Choroid plexus epithelial cell (primary cell): ENCODE measurements at regions not wholly inside any gene's neighbourhood (a gene's known extent, or its start where the extent isn't known, plus 50 kb on each side); places are given as distances from the start of the nearest gene placed in this dataset.
"Not testable (repeated sequence)": the region's sequence is repeated elsewhere in the genome, so short reads cannot be mapped to it uniquely, and the experiment has no call there.

Experiments used
- DNase-seq: peaks from one replicate; pipeline ENCODE4 v3.0.0-alpha.2; 2010; ENCODE audit warnings: low read depth
- H3K4me3 ChIP-seq: 2 replicates; pipeline ENCODE4 v1.5.1; 2011; ENCODE audit warnings: low read depth, mild to moderate bottlenecking, control low read depth, low read length, moderate library complexity
- TF ChIP-seq, protein P1 (sequence below): conservative IDR thresholded peaks from 2 replicates; pipeline ENCODE4 v1.5.1; 2011; ENCODE audit warnings: low read depth, mild to moderate bottlenecking, control low read depth, inconsistent platforms, low read length, moderate library complexity

DNA sequence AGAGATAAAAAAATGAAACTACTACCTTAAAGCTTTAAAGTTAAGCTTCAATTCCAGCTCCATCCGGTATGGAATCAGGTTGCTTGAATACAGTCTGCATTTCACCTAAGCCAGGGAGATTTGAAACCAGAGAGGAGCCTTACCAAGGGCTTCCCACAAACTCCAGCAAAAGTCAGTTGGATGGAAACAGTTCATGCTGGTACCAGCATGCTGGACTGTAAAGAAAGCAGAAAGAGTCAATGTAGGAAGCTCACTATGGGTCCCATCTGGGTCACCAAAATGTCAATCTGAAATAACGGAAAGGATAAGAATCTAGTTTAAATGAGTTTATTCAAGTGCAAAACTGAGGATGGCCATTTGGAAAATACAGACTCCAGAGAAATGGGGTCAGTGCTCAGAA is 65.3 kb downstream of the CDO1 start:
- TF ChIP-seq, protein P1, sequence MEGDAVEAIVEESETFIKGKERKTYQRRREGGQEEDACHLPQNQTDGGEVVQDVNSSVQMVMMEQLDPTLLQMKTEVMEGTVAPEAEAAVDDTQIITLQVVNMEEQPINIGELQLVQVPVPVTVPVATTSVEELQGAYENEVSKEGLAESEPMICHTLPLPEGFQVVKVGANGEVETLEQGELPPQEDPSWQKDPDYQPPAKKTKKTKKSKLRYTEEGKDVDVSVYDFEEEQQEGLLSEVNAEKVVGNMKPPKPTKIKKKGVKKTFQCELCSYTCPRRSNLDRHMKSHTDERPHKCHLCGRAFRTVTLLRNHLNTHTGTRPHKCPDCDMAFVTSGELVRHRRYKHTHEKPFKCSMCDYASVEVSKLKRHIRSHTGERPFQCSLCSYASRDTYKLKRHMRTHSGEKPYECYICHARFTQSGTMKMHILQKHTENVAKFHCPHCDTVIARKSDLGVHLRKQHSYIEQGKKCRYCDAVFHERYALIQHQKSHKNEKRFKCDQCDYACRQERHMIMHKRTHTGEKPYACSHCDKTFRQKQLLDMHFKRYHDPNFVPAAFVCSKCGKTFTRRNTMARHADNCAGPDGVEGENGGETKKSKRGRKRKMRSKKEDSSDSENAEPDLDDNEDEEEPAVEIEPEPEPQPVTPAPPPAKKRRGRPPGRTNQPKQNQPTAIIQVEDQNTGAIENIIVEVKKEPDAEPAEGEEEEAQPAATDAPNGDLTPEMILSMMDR, result no peak
- no peak for DNase-seq
- H3K4me3 ChIP-seq, result no peak overlapping the region

DNA sequence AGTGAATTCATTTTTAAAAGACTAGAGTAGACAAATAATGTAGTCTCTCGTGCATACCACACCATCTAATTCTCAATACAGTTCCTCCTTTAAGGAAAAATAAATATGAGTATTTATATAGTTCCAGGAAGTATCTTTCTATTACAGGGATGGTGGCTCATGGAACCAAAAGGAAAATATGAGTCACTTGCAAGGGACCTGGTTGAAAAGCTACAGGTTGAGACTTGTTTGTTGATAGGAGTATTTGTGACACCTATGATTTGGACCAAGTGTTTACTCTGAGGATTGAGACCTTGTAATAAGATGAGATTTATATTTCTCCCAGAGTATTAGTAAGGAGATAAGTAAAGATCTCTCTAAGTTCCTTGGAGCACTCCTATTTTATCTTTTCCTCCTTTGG is 67.4 kb downstream of the CDO1 start:
- no peak overlapping the region for H3K4me3 ChIP-seq
- TF ChIP-seq, protein P1, result no peak
- DNase-seq, result no peak

DNA sequence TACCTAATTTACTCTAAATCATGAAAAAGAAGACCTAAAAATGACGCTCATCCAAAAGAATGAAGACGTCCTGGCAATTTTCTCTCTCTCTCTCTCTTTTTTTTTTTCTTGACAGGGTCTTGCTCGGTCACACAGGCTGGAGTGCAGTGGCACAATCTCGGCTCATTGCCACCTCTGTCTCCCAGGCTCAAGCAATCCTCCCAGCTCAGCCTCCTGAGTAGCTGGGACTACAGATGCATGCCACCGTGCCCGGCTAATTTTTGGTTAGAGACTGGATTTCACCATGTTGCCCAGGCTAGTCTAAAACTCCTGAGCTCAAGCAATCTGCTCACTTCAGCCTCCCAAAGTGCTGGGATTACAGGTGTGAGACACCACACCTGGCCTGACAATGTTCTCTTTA is 77.2 kb downstream of the CDO1 start:
- not testable (repeated sequence) for DNase-seq

DNA sequence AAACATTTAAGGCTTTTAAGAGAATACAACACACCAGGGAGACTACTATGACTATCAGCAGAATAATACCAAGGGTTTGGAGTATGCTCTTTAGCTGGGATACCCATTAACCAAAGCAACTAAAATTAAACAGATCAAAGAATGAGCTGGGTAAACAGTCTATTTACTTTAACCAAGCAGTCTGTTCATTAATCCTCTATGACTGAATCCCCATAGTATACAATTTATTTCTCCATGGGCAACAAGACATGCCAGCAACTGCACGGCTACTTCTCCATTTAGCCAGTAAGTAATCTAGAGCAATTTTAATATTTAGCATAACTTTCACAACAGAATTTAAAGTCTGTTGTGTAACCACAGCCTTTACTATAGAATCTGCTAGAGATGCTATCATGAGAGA is 77.6 kb downstream of the CDO1 start:
- TF ChIP-seq, protein P1, result no peak
- DNase-seq, result no peak
- no peak overlapping the region for H3K4me3 ChIP-seq

More for the DNA sequence above, 77.2 kb downstream of the CDO1 start:
- not testable (repeated sequence) for H3K4me3 ChIP-seq

DNA sequence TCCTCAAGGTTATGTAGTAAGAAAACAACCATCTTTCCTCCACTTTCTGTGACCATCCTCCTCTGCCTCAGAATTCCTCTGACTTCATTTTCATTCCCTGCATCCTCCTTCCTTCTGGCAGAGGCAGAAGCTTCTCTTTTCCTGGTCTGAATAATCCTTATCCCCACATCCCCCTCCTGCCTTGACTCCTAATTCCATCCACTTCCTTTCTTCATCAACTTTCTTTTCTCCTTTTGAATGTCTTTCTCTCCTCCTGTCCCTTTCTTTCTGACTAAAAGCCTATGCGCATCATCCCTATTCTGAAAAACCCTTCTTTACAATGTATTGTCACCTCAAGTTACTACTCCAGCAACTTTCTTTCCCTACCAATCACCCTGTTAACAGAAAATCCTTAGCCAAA is 79.0 kb downstream of the CDO1 start:
- DNase-seq, result no peak
- TF ChIP-seq, protein P1, result no peak
- no peak overlapping the region for H3K4me3 ChIP-seq

DNA sequence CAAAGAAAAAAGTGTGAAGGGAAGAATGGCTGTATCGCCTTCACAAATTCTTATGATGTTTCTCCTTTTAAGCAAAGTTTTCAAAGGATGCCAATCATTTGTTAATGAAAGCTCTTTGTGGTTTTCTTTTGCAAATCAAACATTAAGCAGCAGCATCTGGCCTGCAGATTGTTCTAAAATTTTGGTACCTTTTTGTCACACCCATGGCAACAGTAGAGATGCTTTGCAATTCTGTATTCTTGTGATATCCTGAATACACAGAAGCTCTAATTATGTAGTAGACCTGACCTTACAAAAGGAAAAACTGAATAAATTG is 79.8 kb downstream of the CDO1 start:
- DNase-seq, result no peak
- TF ChIP-seq, protein P1, result no peak
- H3K4me3 ChIP-seq, result no peak overlapping the region

DNA sequence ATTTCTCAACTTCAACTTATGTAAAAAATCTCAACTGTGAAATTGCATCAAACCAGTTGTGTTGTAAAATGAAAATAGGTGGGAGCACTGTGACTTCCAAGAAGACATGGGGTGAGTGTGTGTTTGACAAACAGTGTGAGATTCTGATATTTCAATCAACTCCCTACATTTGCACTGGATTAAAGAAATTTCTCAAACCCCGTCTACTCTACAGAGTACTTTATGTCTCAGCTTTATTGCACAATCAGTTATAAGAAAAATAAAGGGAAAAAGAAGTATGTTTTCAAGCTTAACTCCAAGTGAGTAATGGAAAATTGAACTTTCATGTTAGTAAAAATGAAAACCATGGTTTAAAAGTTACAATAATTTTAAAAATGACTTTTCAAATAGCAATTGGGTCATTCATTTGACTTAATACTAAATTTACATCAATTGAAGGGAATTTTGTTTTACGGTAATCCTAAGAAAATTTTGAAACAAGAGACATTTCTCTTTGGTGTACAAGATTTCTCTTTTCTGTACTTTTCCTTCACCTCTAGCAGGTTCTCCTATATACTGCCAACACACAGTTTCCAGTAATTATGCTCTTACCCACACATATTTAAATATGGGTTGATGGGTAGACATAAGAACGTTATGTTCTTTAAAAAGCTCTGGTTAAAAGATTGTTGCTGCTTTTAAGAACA is 80.3 kb downstream of the CDO1 start:
- TF ChIP-seq, protein P1, result no peak
- no peak for DNase-seq
- H3K4me3 ChIP-seq, result no peak overlapping the region
